AG04450 (cell line): ENCODE measurements at regions not wholly inside any gene's neighbourhood (a gene's known extent, or its start where the extent isn't known, plus 50 kb on each side); places are given as distances from the start of the nearest gene placed in this dataset.

Experiments
- CTCF ChIA-PET: fragments of 300-600, 350-600 bp; formaldehyde crosslinking; extraction: SDS; loops from one replicate; lab custom pipeline; 2022; ENCODE audit warnings: antibody characterized with exemption, inconsistent platforms; lab: Charles Lee
- POLR2A ChIA-PET: fragments of 350-600 bp; formaldehyde crosslinking; extraction: SDS; loops from one replicate; lab custom pipeline; 2021; ENCODE audit warnings: antibody characterized with exemption, inconsistent platforms; lab: Yijun Ruan, JAX
- DNase-seq: peaks from one replicate; pipeline ENCODE4 v3.0.0-alpha.2; 2011; ENCODE audit warnings: low read depth, low spot score
- H3K27ac ChIP-seq: one replicate; pipeline ENCODE4 v1.5.1; 2012; ENCODE audit warnings: low read depth, low read length, control low read depth
- H3K27me3 ChIP-seq: one replicate; pipeline ENCODE4 v1.6.0; 2012; ENCODE audit warnings: low read length; ENCODE audit not compliant: control insufficient read depth, insufficient read depth
- H3K4me3 ChIP-seq: 2 replicates; pipeline ENCODE4 v1.5.1; 2011; ENCODE audit warnings: mild to moderate bottlenecking, low read depth, low read length, control low read depth
- H3K9me3 ChIP-seq: 2 replicates; pipeline ENCODE4 v1.5.1; 2012; ENCODE audit warnings: low read length; ENCODE audit not compliant: control insufficient read depth, insufficient read depth
- CTCF ChIP-seq: IDR thresholded peaks from 2 replicates; pipeline ENCODE4 v1.5.1; 2011; ENCODE audit warnings: low read depth, low read length, control low read depth, inconsistent platforms

- DNase-seq, result no peak
- POLR2A ChIA-PET, result no interaction called here
- Histone ChIP-seq H3K9me3 (no peaks in the 10 kb centered on the region), H3K4me3 (no peak overlapping the region), H3K27me3 (no peaks in the 10 kb centered on the region), H3K27ac (no peak overlapping the region)
- CTCF ChIA-PET, result interaction anchor here (0.7 to 1.6 kb wide), 3 partner anchors 93 to 136 kb away, joined by 4 to 16 read pairs (median 6); no protein-coding TSS in a partner anchor
- no peak for TF ChIP-seq CTCF
Measured at GRCh38 chr2:64748147-64748546, 94.4 kb upstream of the SERTAD2 start.

GRCh38 chr2:64748561-64748960 is 94.8 kb upstream of the SERTAD2 start:
- CTCF ChIA-PET, result interaction anchor here (0.7 to 1.6 kb wide), 4 partner anchors 94 to 137 kb away, joined by 3 to 16 read pairs (median 5); no protein-coding TSS in a partner anchor
- H3K27ac ChIP-seq, result no peak overlapping the region
- no peak for DNase-seq

GRCh38 chr2:64749446-64749845 is 95.7 kb upstream of the SERTAD2 start:
- POLR2A ChIA-PET, result interaction anchor here (0.6 to 3.9 kb wide), 6 partner anchors 12 to 127 kb away, joined by 3 to 106 read pairs (median 12); partner anchors contain the start of gene SERTAD2
- no peak overlapping the region for H3K27ac ChIP-seq
- CTCF ChIA-PET, result interaction anchor here (0.6 to 0.8 kb wide), 6 partner anchors 15 to 778 kb away, joined by 3 to 4 read pairs (median 3); no protein-coding TSS in a partner anchor
- no peak for TF ChIP-seq CTCF
- DNase-seq, result no peak
- H3K27me3 ChIP-seq, result no peaks in the 10 kb centered on the region
- peak overlapping the region; percentile 85 for H3K4me3 ChIP-seq
- no peaks in the 10 kb centered on the region for H3K9me3 ChIP-seq

More at GRCh38 chr2:64748561-64748960, 94.8 kb upstream of the SERTAD2 start:
- Histone ChIP-seq H3K4me3 (0 out of 2 replicates have a peak overlapping the region, but pooled peaks have one; percentile 3), H3K27me3 (no peaks in the 10 kb centered on the region), H3K9me3 (no peaks in the 10 kb centered on the region)
- POLR2A ChIA-PET, result interaction anchor here (3.9 kb wide), 1 partner anchor 95 kb away, joined by 106 read pairs; the partner anchor contains the start of gene SERTAD2
- TF ChIP-seq CTCF, result no peak

GRCh38 chr2:64750001-64750816 is 96.5 kb upstream of the SERTAD2 start:
- no peak for TF ChIP-seq CTCF
- H3K9me3 ChIP-seq, result no peaks in the 10 kb centered on the region
- DNase-seq, result no peak
- peak overlapping the region; percentile 60 for H3K27ac ChIP-seq
- H3K27me3 ChIP-seq, result no peaks in the 10 kb centered on the region
- peak overlapping the region; percentile 85 for H3K4me3 ChIP-seq
- POLR2A ChIA-PET, result interaction anchor here (0.6 to 3.9 kb wide), 15 partner anchors 12 to 221 kb away, joined by 3 to 106 read pairs (median 6); partner anchors contain the start of gene SERTAD2
- CTCF ChIA-PET, result interaction anchor here (0.5 to 1.7 kb wide), 18 partner anchors 56 to 777 kb away, joined by 3 to 15 read pairs (median 4); partner anchors contain the start of gene SERTAD2
